ENCODE measurements at regions not wholly inside any gene's neighbourhood (a gene's known extent, or its start where the extent isn't known, plus 50 kb on each side); places are given as distances from the start of the nearest gene placed in this dataset.

- Histone ChIP-seq H3F3A (ENCODE audit: insufficient read depth) (peaks cover 28% of the 10 kb centered on the region), H3K36me3 (ENCODE audit: low read length) (no peaks in the 10 kb centered on the region), H3K27me3 (ENCODE audit: low read length) (no peaks in the 10 kb centered on the region), H3K4me3 (ENCODE audit: insufficient read depth, low read length, poor library complexity, severe bottlenecking) (peak overlapping the region; percentile 42), H3K79me2 (ENCODE audit: insufficient read depth, low read length) (no peaks in the 10 kb centered on the region), H3K27ac (ENCODE audit: low read depth, low read length) (peak overlapping the region; percentile 94), H3K9me2 (replicated peaks; ENCODE audit: insufficient read depth, low read length) (no peaks in the 10 kb centered on the region), H2AFZ (ENCODE audit: low read depth, low read length, severe bottlenecking) (no peak overlapping the region), H4K20me1 (ENCODE audit: low read depth, low read length) (no peaks in the 10 kb centered on the region), H3K9ac (ENCODE audit: low read length) (peak overlapping the region; percentile 55), H3K9me3 (ENCODE audit: insufficient read depth, low read length) (no peaks in the 10 kb centered on the region), H3K4me2 (ENCODE audit: low read depth, low read length, poor library complexity, severe bottlenecking) (peak overlapping the region; percentile 91)
- TF ChIP-seq EZH2phosphoT487 (conservative IDR thresholded peaks at IDR 0.05; ENCODE audit: low read length): no peak
- no peak for TF ChIP-seq CTCF (IDR thresholded peaks at IDR 0.05; ENCODE audit: insufficient read depth, low read length, poor library complexity, severe bottlenecking)
Observed at GRCh38 chr13:50594276-50595051, 249.0 kb downstream of the DLEU7 start.

- H3K9me3 ChIP-seq (ENCODE audit: insufficient read depth, low read length): no peaks in the 10 kb centered on the region
- H3K9ac ChIP-seq (ENCODE audit: low read length): peak overlapping the region; percentile 55
- H3K36me3 ChIP-seq (ENCODE audit: low read length): no peaks in the 10 kb centered on the region
- peak overlapping the region; percentile 94 for H3K27ac ChIP-seq (ENCODE audit: low read depth, low read length)
- no peaks in the 10 kb centered on the region for H3K79me2 ChIP-seq (ENCODE audit: insufficient read depth, low read length)
- TF ChIP-seq CTCF (IDR thresholded peaks at IDR 0.05; ENCODE audit: insufficient read depth, low read length, poor library complexity, severe bottlenecking) (no peak), EZH2phosphoT487 (conservative IDR thresholded peaks at IDR 0.05; ENCODE audit: low read length) (no peak)
- H3F3A ChIP-seq (ENCODE audit: insufficient read depth): peaks cover 28% of the 10 kb centered on the region
- H4K20me1 ChIP-seq (ENCODE audit: low read depth, low read length): no peaks in the 10 kb centered on the region
- H3K9me2 ChIP-seq (replicated peaks; ENCODE audit: insufficient read depth, low read length): no peaks in the 10 kb centered on the region
- H2AFZ ChIP-seq (ENCODE audit: low read depth, low read length, severe bottlenecking): peak overlapping the region; percentile 44
- H3K4me3 ChIP-seq (ENCODE audit: insufficient read depth, low read length, poor library complexity, severe bottlenecking): no peak overlapping the region
- H3K4me2 ChIP-seq (ENCODE audit: low read depth, low read length, poor library complexity, severe bottlenecking): peak overlapping the region; percentile 74
- no peaks in the 10 kb centered on the region for H3K27me3 ChIP-seq (ENCODE audit: low read length)
Observed at GRCh38 chr13:50595196-50595595, 248.3 kb downstream of the DLEU7 start.

GRCh38 chr13:50596156-50596555 is 247.3 kb downstream of the DLEU7 start:
- no peaks in the 10 kb centered on the region for H3K79me2 ChIP-seq (ENCODE audit: insufficient read depth, low read length)
- H3K36me3 ChIP-seq (ENCODE audit: low read length): no peaks in the 10 kb centered on the region
- no peaks in the 10 kb centered on the region for H4K20me1 ChIP-seq (ENCODE audit: low read depth, low read length)
- no peaks in the 10 kb centered on the region for H3K9me3 ChIP-seq (ENCODE audit: insufficient read depth, low read length)
- TF ChIP-seq EZH2phosphoT487 (conservative IDR thresholded peaks at IDR 0.05; ENCODE audit: low read length) (no peak), CTCF (IDR thresholded peaks at IDR 0.05; ENCODE audit: insufficient read depth, low read length, poor library complexity, severe bottlenecking) (no peak)
- H3K27me3 ChIP-seq (ENCODE audit: low read length): no peaks in the 10 kb centered on the region
- peak overlapping the region; percentile 74 for H3K4me2 ChIP-seq (ENCODE audit: low read depth, low read length, poor library complexity, severe bottlenecking)
- H3K27ac ChIP-seq (ENCODE audit: low read depth, low read length): peak overlapping the region; percentile 94
- peak overlapping the region; percentile 44 for H2AFZ ChIP-seq (ENCODE audit: low read depth, low read length, severe bottlenecking)
- no peak overlapping the region for H3K4me3 ChIP-seq (ENCODE audit: insufficient read depth, low read length, poor library complexity, severe bottlenecking)
- H3K9ac ChIP-seq (ENCODE audit: low read length): peak overlapping the region; percentile 55; the same call in 1 of the 2 replicates
- no peaks in the 10 kb centered on the region for H3K9me2 ChIP-seq (replicated peaks; ENCODE audit: insufficient read depth, low read length)
- peaks cover 28% of the 10 kb centered on the region for H3F3A ChIP-seq (ENCODE audit: insufficient read depth)

Data from SU-DHL-6 (cell line).